Ishikawa (cell line): ENCODE measurements at regions not wholly inside any gene's neighbourhood (a gene's known extent, or its start where the extent isn't known, plus 50 kb on each side); places are given as distances from the start of the nearest gene placed in this dataset.

Experiments
- CEBPB ChIP-seq: IDR thresholded peaks from 2 replicates; pipeline ENCODE4 v1.6.1; 2012
- CREB1 ChIP-seq: IDR thresholded peaks from 2 replicates; pipeline ENCODE4 v1.6.1; 2012; ENCODE audit warnings: low read depth
- EGR1 ChIP-seq: IDR thresholded peaks from 2 replicates; pipeline ENCODE4 v1.6.1; 2012
- EP300 ChIP-seq: IDR thresholded peaks from 2 replicates; pipeline ENCODE4 v1.6.1; 2012; ENCODE audit warnings: borderline replicate concordance
- FOXM1 ChIP-seq: IDR thresholded peaks from 2 replicates; pipeline ENCODE4 v1.6.1; 2012; ENCODE audit warnings: low read depth, borderline replicate concordance
- NFIC ChIP-seq: IDR thresholded peaks from 2 replicates; pipeline ENCODE4 v1.6.1; 2012
- RAD21 ChIP-seq: IDR thresholded peaks from 2 replicates; pipeline ENCODE4 v1.6.1; 2012; ENCODE audit warnings: low read depth
- TAF1 ChIP-seq: IDR thresholded peaks from 2 replicates; pipeline ENCODE4 v1.6.1; 2012; ENCODE audit warnings: low read depth, mild to moderate bottlenecking
- TCF12 ChIP-seq: IDR thresholded peaks from 2 replicates; pipeline ENCODE4 v1.6.1; 2012; ENCODE audit warnings: low read depth
- TEAD4 ChIP-seq: IDR thresholded peaks from 2 replicates; pipeline ENCODE4 v1.6.1; 2012
- YY1 ChIP-seq: IDR thresholded peaks from 2 replicates; pipeline ENCODE4 v1.6.1; 2012; ENCODE audit warnings: low read depth
- ZBTB7A ChIP-seq: IDR thresholded peaks from 2 replicates; pipeline ENCODE4 v1.6.1; 2012; ENCODE audit warnings: low read depth
- TF ChIP-seq, protein P1 (sequence below): IDR thresholded peaks from 2 replicates; pipeline ENCODE4 v1.6.1; 2012; ENCODE audit warnings: low read depth, mild to moderate bottlenecking
- TF ChIP-seq, protein P2 (sequence below): IDR thresholded peaks from 2 replicates; pipeline ENCODE4 v1.6.1; 2012
- TF ChIP-seq, protein P3 (sequence below): IDR thresholded peaks from 2 replicates; pipeline ENCODE4 v1.6.1; 2012

DNA sequence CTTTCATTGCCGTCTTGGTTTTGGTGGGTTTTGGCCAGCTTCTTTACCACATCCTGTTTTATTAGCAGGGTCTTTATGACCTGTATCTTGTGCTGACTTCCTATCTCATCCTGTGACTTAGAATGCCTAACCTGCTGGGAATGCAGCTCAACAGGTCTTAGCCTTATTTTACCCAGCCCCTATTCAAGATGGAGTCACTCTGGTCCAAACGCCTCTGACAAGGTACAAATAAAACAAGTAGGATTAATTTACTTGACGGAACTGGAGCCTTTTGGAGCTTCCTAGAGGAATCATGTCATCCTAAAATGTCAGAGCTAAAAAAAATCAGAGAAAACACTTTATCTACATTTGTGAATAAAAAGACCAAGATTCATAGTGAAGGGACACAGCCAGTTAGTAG, 66.2 kb upstream of the ATXN3L start:
- TF ChIP-seq ZBTB7A, result no peak
- TF ChIP-seq TCF12, result no peak
- no peak for TF ChIP-seq CREB1
- TF ChIP-seq EP300, result no peak
- TF ChIP-seq CEBPB, result no peak

DNA sequence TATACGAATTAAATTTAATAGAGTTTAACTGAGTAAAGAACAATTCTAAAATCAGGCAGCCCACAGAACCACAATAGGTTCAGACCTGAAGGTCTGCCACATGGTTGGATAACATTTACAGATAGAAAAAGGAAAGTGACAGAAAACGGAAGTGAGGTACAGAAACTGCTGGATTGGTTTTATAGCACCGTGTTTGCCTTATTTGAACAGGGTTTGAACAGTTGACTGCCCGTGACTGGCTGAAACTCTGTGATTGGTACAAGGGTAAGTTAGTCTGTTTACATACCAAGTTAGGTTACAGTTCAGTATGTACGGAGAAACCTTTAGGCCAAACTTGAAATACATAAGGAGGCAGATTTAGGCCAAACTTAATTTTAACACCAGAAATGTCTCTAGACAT, 64.1 kb upstream of the ATXN3L start:
- TF ChIP-seq FOXM1, result no peak
- TF ChIP-seq TAF1, result no peak
- TF ChIP-seq EGR1, result no peak
- TF ChIP-seq EP300, result no peak
- TF ChIP-seq, protein P1, sequence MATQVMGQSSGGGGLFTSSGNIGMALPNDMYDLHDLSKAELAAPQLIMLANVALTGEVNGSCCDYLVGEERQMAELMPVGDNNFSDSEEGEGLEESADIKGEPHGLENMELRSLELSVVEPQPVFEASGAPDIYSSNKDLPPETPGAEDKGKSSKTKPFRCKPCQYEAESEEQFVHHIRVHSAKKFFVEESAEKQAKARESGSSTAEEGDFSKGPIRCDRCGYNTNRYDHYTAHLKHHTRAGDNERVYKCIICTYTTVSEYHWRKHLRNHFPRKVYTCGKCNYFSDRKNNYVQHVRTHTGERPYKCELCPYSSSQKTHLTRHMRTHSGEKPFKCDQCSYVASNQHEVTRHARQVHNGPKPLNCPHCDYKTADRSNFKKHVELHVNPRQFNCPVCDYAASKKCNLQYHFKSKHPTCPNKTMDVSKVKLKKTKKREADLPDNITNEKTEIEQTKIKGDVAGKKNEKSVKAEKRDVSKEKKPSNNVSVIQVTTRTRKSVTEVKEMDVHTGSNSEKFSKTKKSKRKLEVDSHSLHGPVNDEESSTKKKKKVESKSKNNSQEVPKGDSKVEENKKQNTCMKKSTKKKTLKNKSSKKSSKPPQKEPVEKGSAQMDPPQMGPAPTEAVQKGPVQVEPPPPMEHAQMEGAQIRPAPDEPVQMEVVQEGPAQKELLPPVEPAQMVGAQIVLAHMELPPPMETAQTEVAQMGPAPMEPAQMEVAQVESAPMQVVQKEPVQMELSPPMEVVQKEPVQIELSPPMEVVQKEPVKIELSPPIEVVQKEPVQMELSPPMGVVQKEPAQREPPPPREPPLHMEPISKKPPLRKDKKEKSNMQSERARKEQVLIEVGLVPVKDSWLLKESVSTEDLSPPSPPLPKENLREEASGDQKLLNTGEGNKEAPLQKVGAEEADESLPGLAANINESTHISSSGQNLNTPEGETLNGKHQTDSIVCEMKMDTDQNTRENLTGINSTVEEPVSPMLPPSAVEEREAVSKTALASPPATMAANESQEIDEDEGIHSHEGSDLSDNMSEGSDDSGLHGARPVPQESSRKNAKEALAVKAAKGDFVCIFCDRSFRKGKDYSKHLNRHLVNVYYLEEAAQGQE, result no peak
- no peak for TF ChIP-seq CEBPB
- no peak for TF ChIP-seq TEAD4
- TF ChIP-seq CREB1, result no peak
- TF ChIP-seq ZBTB7A, result no peak
- TF ChIP-seq TCF12, result no peak
- TF ChIP-seq, protein P2, sequence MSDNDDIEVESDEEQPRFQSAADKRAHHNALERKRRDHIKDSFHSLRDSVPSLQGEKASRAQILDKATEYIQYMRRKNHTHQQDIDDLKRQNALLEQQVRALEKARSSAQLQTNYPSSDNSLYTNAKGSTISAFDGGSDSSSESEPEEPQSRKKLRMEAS, result no peak
- no peak for TF ChIP-seq NFIC

DNA sequence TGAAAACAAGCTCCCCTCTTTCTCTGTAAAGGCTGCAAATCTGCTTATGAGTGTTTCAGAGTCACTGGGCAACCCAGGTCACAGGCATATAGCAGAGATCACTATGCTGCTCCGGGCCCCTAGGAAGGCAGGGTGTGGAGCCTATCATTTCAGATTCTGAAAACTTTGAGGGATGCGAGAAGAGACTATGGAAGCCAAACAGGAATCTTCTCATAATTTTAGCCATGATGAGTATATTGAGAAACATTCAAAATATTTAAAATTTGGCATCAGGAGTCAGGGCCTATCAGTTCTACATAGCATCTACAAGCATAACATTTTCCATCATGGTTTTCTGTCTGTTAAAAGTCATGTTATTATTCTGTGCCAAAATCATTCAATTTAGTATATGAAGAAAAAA, 61.7 kb upstream of the ATXN3L start:
- no peak for TF ChIP-seq EP300
- TF ChIP-seq YY1, result no peak
- TF ChIP-seq, protein P2, result no peak
- TF ChIP-seq NFIC, result no peak
- TF ChIP-seq TCF12, result no peak
- TF ChIP-seq ZBTB7A, result no peak
- no peak for TF ChIP-seq EGR1

DNA sequence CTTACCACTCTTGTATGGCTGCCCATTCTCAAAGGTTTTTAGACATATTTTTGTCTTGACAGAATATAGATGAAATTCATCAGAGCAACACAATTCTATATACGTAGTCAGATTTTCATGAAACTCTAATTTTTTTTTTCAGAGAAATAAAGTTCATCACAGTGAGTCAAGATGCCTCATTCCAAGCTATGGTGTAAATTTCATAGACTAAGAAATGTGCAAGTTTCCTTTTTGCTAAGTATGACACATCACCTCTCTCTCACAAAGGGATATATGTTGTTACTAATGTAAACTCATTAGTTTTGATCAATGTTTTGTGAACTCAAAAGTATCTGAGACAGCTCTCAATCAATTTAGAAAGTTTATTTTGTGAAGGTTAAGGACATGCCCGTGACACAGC, 60.4 kb upstream of the ATXN3L start:
- TF ChIP-seq, protein P1, result no peak
- TF ChIP-seq ZBTB7A (no peak), CREB1 (no peak), RAD21 (no peak), NFIC (no peak), FOXM1 (no peak), TCF12 (no peak), YY1 (no peak), EGR1 (no peak), EP300 (no peak)
- TF ChIP-seq, protein P2, result no peak
- TF ChIP-seq, protein P3, sequence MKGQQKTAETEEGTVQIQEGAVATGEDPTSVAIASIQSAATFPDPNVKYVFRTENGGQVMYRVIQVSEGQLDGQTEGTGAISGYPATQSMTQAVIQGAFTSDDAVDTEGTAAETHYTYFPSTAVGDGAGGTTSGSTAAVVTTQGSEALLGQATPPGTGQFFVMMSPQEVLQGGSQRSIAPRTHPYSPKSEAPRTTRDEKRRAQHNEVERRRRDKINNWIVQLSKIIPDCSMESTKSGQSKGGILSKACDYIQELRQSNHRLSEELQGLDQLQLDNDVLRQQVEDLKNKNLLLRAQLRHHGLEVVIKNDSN, result no peak

DNA sequence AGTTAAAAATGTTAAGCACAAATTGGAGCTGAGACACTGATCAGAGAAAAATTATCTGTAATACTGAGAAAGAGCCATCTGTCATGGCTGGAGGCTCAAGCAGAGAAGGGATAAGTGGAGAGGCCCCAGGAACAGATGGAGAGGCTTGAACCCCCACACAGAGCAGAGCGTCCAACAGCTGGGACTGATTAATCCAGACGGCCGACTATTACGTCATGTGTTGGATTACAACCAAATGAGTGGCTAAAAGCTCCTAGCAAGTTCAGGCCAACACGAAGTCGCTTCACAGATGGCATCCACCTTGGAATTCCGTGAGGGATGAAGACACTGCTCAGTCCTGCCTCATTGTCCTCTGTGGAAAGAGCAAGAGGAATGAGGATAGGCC, 57.7 kb upstream of the ATXN3L start:
- TF ChIP-seq YY1 (no peak), RAD21 (no peak), TCF12 (no peak), EP300 (no peak), FOXM1 (no peak), TEAD4 (no peak), TAF1 (no peak)
- TF ChIP-seq, protein P1, result no peak
- TF ChIP-seq, protein P2, result no peak
- TF ChIP-seq, protein P3, result no peak
